Calu3 (cell line): ENCODE measurements at regions not wholly inside any gene's neighbourhood (a gene's known extent, or its start where the extent isn't known, plus 50 kb on each side); places are given as distances from the start of the nearest gene placed in this dataset.

ENCODE experiments used
- BruUV-seq: library from RNA; stranded (reverse); fragments of 400-500 nt; replicated peaks from 2 replicates; lab custom pipeline; 2021; lab: Mats Ljungman, UMichigan
- CTCF ChIA-PET: fragments of 300-600 bp; sonication (Branson Sonifier 250); formaldehyde crosslinking; loops from one replicate; lab custom pipeline; 2022; ENCODE audit warnings: antibody characterized with exemption; lab: Charles Lee
- DNase-seq: peaks from one replicate; pipeline ENCODE4 v3.0.0; 2022
- H3K27ac Mint-ChIP-seq: one replicate; pipeline ENCODE4 v1.8.0; 2022; ENCODE audit warnings: mixed read lengths; ENCODE audit not compliant: unreplicated experiment
- H3K27me3 Mint-ChIP-seq: one replicate; pipeline ENCODE4 v1.8.0; 2022; ENCODE audit warnings: mixed read lengths; ENCODE audit not compliant: unreplicated experiment
- H3K36me3 Mint-ChIP-seq: one replicate; pipeline ENCODE4 v1.8.0; 2022; ENCODE audit warnings: mild to moderate bottlenecking, moderate library complexity, mixed read lengths; ENCODE audit not compliant: insufficient read depth, unreplicated experiment
- H3K4me1 Mint-ChIP-seq: one replicate; pipeline ENCODE4 v1.8.0; 2022; ENCODE audit warnings: mild to moderate bottlenecking, low read depth, mixed read lengths; ENCODE audit not compliant: unreplicated experiment
- H3K4me3 Mint-ChIP-seq: one replicate; pipeline ENCODE4 v1.8.0; 2022; ENCODE audit warnings: mild to moderate bottlenecking, low read depth, moderate library complexity, mixed read lengths; ENCODE audit not compliant: unreplicated experiment
- H3K9me3 Mint-ChIP-seq: one replicate; pipeline ENCODE4 v1.8.0; 2022; ENCODE audit warnings: low read depth, mixed read lengths; ENCODE audit not compliant: unreplicated experiment
- CTCF ChIP-seq: fragments of 200-600 bp; IDR thresholded peaks from one replicate; pipeline ENCODE4 v1.8.0; 2022; ENCODE audit warnings: antibody characterized with exemption; ENCODE audit not compliant: unreplicated experiment
- intact Hi-C: fragments of 100-400 bp; cut with micrococcal nuclease; formaldehyde crosslinking; loops from one replicate; pipeline ENCODE4 v1.10.0; 2022; ENCODE audit not compliant: unreplicated experiment

- BruUV-seq: no TSS peak
- intact Hi-C loops: loop anchor here (2.0 to 10.0 kb wide), 2 partner anchors 88 to 202 kb away; no protein-coding TSS in a partner anchor
- no peak for DNase-seq
- CTCF ChIA-PET: no interaction called here
- H3K27ac Mint-ChIP-seq: no peak overlapping the region
- no peak overlapping the region for H3K4me3 Mint-ChIP-seq
- H3K9me3 Mint-ChIP-seq: no peaks in the 10 kb centered on the region
- H3K4me1 Mint-ChIP-seq: no peaks in the 10 kb centered on the region
- H3K36me3 Mint-ChIP-seq: no peaks in the 10 kb centered on the region
- H3K27me3 Mint-ChIP-seq: no peaks in the 10 kb centered on the region
- TF ChIP-seq CTCF: no peak
These were observed 89.2 kb downstream of the NPIPB11 start for GRCh38 chr16:29317269-29317668.

GRCh38 chr16:29316761-29317183 is 89.7 kb downstream of the NPIPB11 start:
- no peak for TF ChIP-seq CTCF
- intact Hi-C loops: loop anchor here (2.0 to 10.0 kb wide), 2 partner anchors 88 to 202 kb away; no protein-coding TSS in a partner anchor
- no peak for DNase-seq
- H3K27me3 Mint-ChIP-seq: no peaks in the 10 kb centered on the region
- no peaks in the 10 kb centered on the region for H3K4me1 Mint-ChIP-seq
- H3K27ac Mint-ChIP-seq: no peak overlapping the region
- no peaks in the 10 kb centered on the region for H3K9me3 Mint-ChIP-seq
- CTCF ChIA-PET: no interaction called here
- H3K36me3 Mint-ChIP-seq: no peaks in the 10 kb centered on the region
- H3K4me3 Mint-ChIP-seq: no peak overlapping the region
- no TSS peak for BruUV-seq

- Mint-ChIP-seq H3K9me3 (no peaks in the 10 kb centered on the region), H3K36me3 (no peaks in the 10 kb centered on the region), H3K4me3 (no peak overlapping the region), H3K27me3 (no peaks in the 10 kb centered on the region), H3K27ac (no peak overlapping the region), H3K4me1 (no peaks in the 10 kb centered on the region)
- no TSS peak for BruUV-seq
- peak; percentile 25 for TF ChIP-seq CTCF
- intact Hi-C loops: loop anchor here (2.0 to 10.0 kb wide), 2 partner anchors 87 to 201 kb away; no protein-coding TSS in a partner anchor
- peak; percentile 22 for DNase-seq
- CTCF ChIA-PET: no interaction called here
These were observed 90.5 kb downstream of the NPIPB11 start for GRCh38 chr16:29315916-29316517.

GRCh38 chr16:29315046-29315445 is 91.5 kb downstream of the NPIPB11 start:
- Mint-ChIP-seq H3K4me1 (no peaks in the 10 kb centered on the region), H3K36me3 (no peaks in the 10 kb centered on the region), H3K4me3 (no peak overlapping the region), H3K9me3 (no peaks in the 10 kb centered on the region), H3K27me3 (no peaks in the 10 kb centered on the region), H3K27ac (no peak overlapping the region)
- CTCF ChIA-PET: no interaction called here
- BruUV-seq: no TSS peak
- no peak for DNase-seq
- intact Hi-C loops: loop anchor here (10.0 kb wide), 1 partner anchor 200 kb away; no protein-coding TSS in a partner anchor
- TF ChIP-seq CTCF: no peak
